SK-N-SH (cell line): ENCODE measurements at regions not wholly inside any gene's neighbourhood (a gene's known extent, or its start where the extent isn't known, plus 50 kb on each side); places are given as distances from the start of the nearest gene placed in this dataset.

Experiments
- CTCF ChIA-PET: fragments of 300-600, 350-600 bp; formaldehyde crosslinking; extraction: SDS; loops from one replicate; lab custom pipeline; 2021; lab: Yijun Ruan, JAX
- POLR2A ChIA-PET: fragments of 350-600 bp; sonication (Branson Sonifier 250); formaldehyde crosslinking; extraction: SDS; loops from one replicate; lab custom pipeline; 2020; ENCODE audit warnings: antibody characterized with exemption, inconsistent platforms; lab: Yijun Ruan, JAX
- DNase-seq: peaks from one replicate; pipeline ENCODE4 v3.0.0; 2012
- H2AFZ ChIP-seq: fragments of 200-600 bp; sonication (generic); 2 replicates; pipeline ENCODE4 v1.8.1; 2016; ENCODE audit warnings: antibody characterized with exemption, mild to moderate bottlenecking, low read depth
- H3F3A ChIP-seq: fragments of 200-600 bp; sonication (generic); replicated peaks from 2 replicates; pipeline ENCODE3; 2016; ENCODE audit warnings: antibody characterized with exemption, mild to moderate bottlenecking; ENCODE audit not compliant: insufficient read depth
- H3K27ac ChIP-seq, 2 experiments: fragments of 200-500 bp in 1 of 2; fragments of 200-600 bp in 1 of 2; sonication (Bioruptor generic) in 1 of 2; sonication (generic), shearing (Covaris generic) in 1 of 2; 2 replicates each; pipeline versions ENCODE4 v1.5.1 to v1.6.1; 2014 to 2016; ENCODE audit warnings: low read depth in 2 of 2, inconsistent platforms in 1 of 2, low read length in 1 of 2, mild to moderate bottlenecking in 1 of 2, mixed read lengths in 1 of 2
- H3K27me3 ChIP-seq: fragments of 200-600 bp; sonication (generic), shearing (Covaris generic); 2 replicates; pipeline ENCODE4 v1.6.1; 2016; ENCODE audit warnings: mixed run types; ENCODE audit not compliant: insufficient read depth
- H3K36me3 ChIP-seq, 2 experiments: fragments of 200-500 bp in 1 of 2; fragments of 200-600 bp in 1 of 2; sonication (Bioruptor generic) in 1 of 2; sonication (generic) in 1 of 2; replicated peaks in 1 of 2; 2 replicates each; pipeline versions ENCODE3 to v1.5.1; 2014 to 2016; ENCODE audit warnings: low read length in 1 of 2, mild to moderate bottlenecking in 1 of 2; ENCODE audit not compliant: insufficient read depth in 2 of 2, control insufficient read depth in 1 of 2
- H3K4me1 ChIP-seq, 2 experiments: fragments of 200-500 bp in 1 of 2; fragments of 200-600 bp in 1 of 2; sonication (Bioruptor generic) in 1 of 2; sonication (generic), shearing (Covaris generic) in 1 of 2; 2 replicates each; pipeline versions ENCODE4 v1.5.1 to v1.6.1; 2014 to 2016; ENCODE audit warnings: low read depth in 1 of 2, low read length in 1 of 2, mixed run types in 1 of 2; ENCODE audit not compliant: insufficient read depth in 2 of 2, control insufficient read depth in 1 of 2
- H3K4me2 ChIP-seq: fragments of 200-600 bp; sonication (generic), shearing (Covaris generic); 2 replicates; pipeline ENCODE4 v1.6.1; 2017; ENCODE audit warnings: mixed run types
- H3K4me3 ChIP-seq, 2 experiments: fragments of 200-500 bp in 1 of 2; fragments of 200-600 bp in 1 of 2; sonication (Bioruptor generic) in 1 of 2; sonication (generic), shearing (Covaris generic) in 1 of 2; 2 replicates each; pipeline versions ENCODE4 v1.5.1 to v1.8.1; 2014 to 2016; ENCODE audit warnings: low read depth in 2 of 2, inconsistent platforms in 1 of 2, low read length in 1 of 2, mild to moderate bottlenecking in 1 of 2, mixed read lengths in 1 of 2, moderate library complexity in 1 of 2
- H3K79me2 ChIP-seq: fragments of 200-600 bp; sonication (generic); 2 replicates; pipeline ENCODE4 v1.8.1; 2017; ENCODE audit warnings: mild to moderate bottlenecking; ENCODE audit not compliant: insufficient read depth
- H3K9ac ChIP-seq: fragments of 200-600 bp; sonication (generic); 2 replicates; pipeline ENCODE4 v1.6.1; 2017; ENCODE audit warnings: mixed run types
- H3K9me2 ChIP-seq: fragments of 200-600 bp; sonication (generic); 2 replicates; pipeline ENCODE4 v1.6.1; 2017; ENCODE audit warnings: mixed run types
- H3K9me3 ChIP-seq: fragments of 200-600 bp; sonication (generic); 2 replicates; pipeline ENCODE4 v1.6.1; 2017; ENCODE audit warnings: mixed run types, mild to moderate bottlenecking, moderate library complexity
- H4K20me1 ChIP-seq: fragments of 200-600 bp; sonication (generic); 2 replicates; pipeline ENCODE4 v1.6.1; 2017; ENCODE audit warnings: mild to moderate bottlenecking, mixed run types; ENCODE audit not compliant: insufficient read depth
- EP300 ChIP-seq, 2 experiments: IDR thresholded peaks; 2 replicates each; pipeline versions ENCODE4 v1.4.0 to v1.6.1; 2012; ENCODE audit warnings: borderline replicate concordance in 1 of 2, low read depth in 1 of 2, low read length in 1 of 2
- EZH2phosphoT487 ChIP-seq: fragments of 200-600 bp; sonication (generic); IDR thresholded peaks from 2 replicates; pipeline ENCODE4 v1.6.1; 2017; ENCODE audit warnings: low read depth, mixed run types, mild to moderate bottlenecking, antibody characterized with exemption, moderate library complexity, borderline replicate concordance
- GABPA ChIP-seq: IDR thresholded peaks from 2 replicates; pipeline ENCODE4 v1.4.0; 2012; ENCODE audit warnings: low read depth, mild to moderate bottlenecking
- GATA2 ChIP-seq: sonication (generic); formaldehyde crosslinking; IDR thresholded peaks from 2 replicates; pipeline ENCODE4 v1.5.0; 2020; ENCODE audit warnings: mild to moderate bottlenecking, missing genetic modification reagents
- NFIC ChIP-seq: IDR thresholded peaks from 2 replicates; pipeline ENCODE4 v1.4.0; 2012; ENCODE audit warnings: borderline replicate concordance
- NRF1 ChIP-seq: IDR thresholded peaks from 2 replicates; pipeline ENCODE4 v1.6.1; 2012; ENCODE audit warnings: low read depth, mild to moderate bottlenecking, low read length
- PBX3 ChIP-seq: IDR thresholded peaks from 2 replicates; pipeline ENCODE4; 2012
- RAD21 ChIP-seq: IDR thresholded peaks from 2 replicates; pipeline ENCODE4 v1.6.1; 2012; ENCODE audit warnings: mild to moderate bottlenecking, low read length
- RCOR1 ChIP-seq: fragments of 150-350 bp; IDR thresholded peaks from 2 replicates; pipeline ENCODE4 v1.6.1; 2017; ENCODE audit warnings: antibody characterized with exemption, low read length
- SIN3A ChIP-seq: IDR thresholded peaks from 2 replicates; pipeline ENCODE4 v1.6.1; 2012; ENCODE audit warnings: low read depth, mild to moderate bottlenecking, low read length, moderate library complexity, borderline replicate concordance
- SMC3 ChIP-seq: IDR thresholded peaks from 2 replicates; pipeline ENCODE4 v1.6.1; 2012; ENCODE audit warnings: low read depth, low read length, improper control_type of control experiment
- TAF1 ChIP-seq: IDR thresholded peaks from 2 replicates; pipeline ENCODE4 v1.6.1; 2012; ENCODE audit warnings: low read depth, mild to moderate bottlenecking, low read length, moderate library complexity, borderline replicate concordance
- TEAD4 ChIP-seq: IDR thresholded peaks from 2 replicates; pipeline ENCODE4 v1.4.0; 2012; ENCODE audit warnings: mild to moderate bottlenecking, borderline replicate concordance; ENCODE audit not compliant: insufficient read depth
- USF1 ChIP-seq: IDR thresholded peaks from 2 replicates; pipeline ENCODE4 v1.4.0; 2012; ENCODE audit warnings: low read depth, borderline replicate concordance
- USF2 ChIP-seq: fragments of 150-350 bp; IDR thresholded peaks from 2 replicates; pipeline ENCODE4 v1.6.1; 2017; ENCODE audit warnings: antibody characterized with exemption, low read length, low read depth, borderline replicate concordance
- ZBTB33 ChIP-seq: IDR thresholded peaks from 2 replicates; pipeline ENCODE4 v1.4.0; 2012; ENCODE audit warnings: low read depth, borderline replicate concordance
- WGBS: methylation state at CpG from one replicate; pipeline ENCODE4 v1.1.6; 2017; ENCODE audit warnings: low lambda C conversion rate; 5-methylcytosine and 5-hydroxymethylcytosine counted together
- TF ChIP-seq, protein P1 (sequence below): fragments of 200-600 bp; sonication (generic); IDR thresholded peaks from 2 replicates; pipeline ENCODE4 v1.6.1; 2017; ENCODE audit warnings: antibody characterized with exemption, mild to moderate bottlenecking, moderate library complexity

- no peak for TF ChIP-seq ZBTB33
- no peak for TF ChIP-seq EP300 (IDR thresholded peaks at IDR 0.05; ENCODE audit: borderline replicate concordance in 1 of 2, low read depth in 1 of 2, low read length in 1 of 2)
- TF ChIP-seq PBX3: no peak
- TF ChIP-seq TEAD4: no peak
- TF ChIP-seq USF2: no peak
Measured at GRCh38 chr16:77548766-77549165, 113.9 kb upstream of the ADAMTS18 start (continued).

- Histone ChIP-seq H4K20me1 (no peaks in the 10 kb centered on the region), H3K4me2 (no peak overlapping the region), H3K27me3 (no peaks in the 10 kb centered on the region; the same call in 1 of the 2 replicates), H3F3A (no peaks in the 10 kb centered on the region), H3K4me1 (no peaks in the 10 kb centered on the region), H3K4me3 (no peak overlapping the region), H3K9me2 (no peaks in the 10 kb centered on the region), H3K9ac (no peak overlapping the region), H3K79me2 (no peaks in the 10 kb centered on the region), H3K9me3 (no peaks in the 10 kb centered on the region), H3K36me3 (no peaks in the 10 kb centered on the region), H2AFZ (no peak overlapping the region), H3K27ac (no peak overlapping the region)
- WGBS: 52% methylated on average over 7 of the region's 7 CpGs
- ChIA-PET POLR2A (no interaction called here), CTCF (no interaction called here)
- no peak for TF ChIP-seq RCOR1
- TF ChIP-seq PBX3: no peak
- no peak for TF ChIP-seq GABPA
- TF ChIP-seq USF1: no peak
- TF ChIP-seq EZH2phosphoT487: no peak
- TF ChIP-seq, protein P1, sequence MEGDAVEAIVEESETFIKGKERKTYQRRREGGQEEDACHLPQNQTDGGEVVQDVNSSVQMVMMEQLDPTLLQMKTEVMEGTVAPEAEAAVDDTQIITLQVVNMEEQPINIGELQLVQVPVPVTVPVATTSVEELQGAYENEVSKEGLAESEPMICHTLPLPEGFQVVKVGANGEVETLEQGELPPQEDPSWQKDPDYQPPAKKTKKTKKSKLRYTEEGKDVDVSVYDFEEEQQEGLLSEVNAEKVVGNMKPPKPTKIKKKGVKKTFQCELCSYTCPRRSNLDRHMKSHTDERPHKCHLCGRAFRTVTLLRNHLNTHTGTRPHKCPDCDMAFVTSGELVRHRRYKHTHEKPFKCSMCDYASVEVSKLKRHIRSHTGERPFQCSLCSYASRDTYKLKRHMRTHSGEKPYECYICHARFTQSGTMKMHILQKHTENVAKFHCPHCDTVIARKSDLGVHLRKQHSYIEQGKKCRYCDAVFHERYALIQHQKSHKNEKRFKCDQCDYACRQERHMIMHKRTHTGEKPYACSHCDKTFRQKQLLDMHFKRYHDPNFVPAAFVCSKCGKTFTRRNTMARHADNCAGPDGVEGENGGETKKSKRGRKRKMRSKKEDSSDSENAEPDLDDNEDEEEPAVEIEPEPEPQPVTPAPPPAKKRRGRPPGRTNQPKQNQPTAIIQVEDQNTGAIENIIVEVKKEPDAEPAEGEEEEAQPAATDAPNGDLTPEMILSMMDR: no peak
- no peak for TF ChIP-seq RAD21
- TF ChIP-seq TAF1: no peak
- no peak for TF ChIP-seq SIN3A
- TF ChIP-seq SMC3: no peak
- TF ChIP-seq NFIC: no peak
- no peak for TF ChIP-seq GATA2 (CRISPR knock-in tag)
- TF ChIP-seq NRF1: no peak
- no peak for DNase-seq
Measured at GRCh38 chr16:77549876-77550275, 115.0 kb upstream of the ADAMTS18 start.
